ENCODE measurements at regions not wholly inside any gene's neighbourhood (a gene's known extent, or its start where the extent isn't known, plus 50 kb on each side); places are given as distances from the start of the nearest gene placed in this dataset.

DNA sequence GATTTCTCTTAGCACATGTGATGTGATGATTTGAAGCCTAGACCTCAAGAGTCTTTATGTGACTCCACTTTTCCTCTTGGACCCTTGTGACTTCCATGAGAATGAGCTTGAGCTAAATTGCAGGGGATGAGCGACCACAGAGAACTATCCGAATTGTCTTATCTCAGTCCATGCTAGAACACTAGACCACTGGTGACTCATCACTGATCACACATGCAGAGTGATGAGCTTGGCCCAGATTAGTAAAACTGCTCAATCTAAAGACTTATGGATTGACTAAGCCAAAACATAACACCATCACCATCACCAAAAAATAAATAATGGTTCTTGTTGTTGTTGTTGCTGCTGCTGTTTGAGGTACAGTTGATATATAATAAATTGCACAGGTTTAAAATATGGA is 114.1 kb upstream of the CFAP20DC start:
- DNase-seq, result no peak
- no peaks in the 10 kb centered on the region for H3K79me2 ChIP-seq (ENCODE audit: low read length)
- no peak overlapping the region for H3K27ac ChIP-seq (ENCODE audit: low read length)
- H4K20me1 ChIP-seq (ENCODE audit: insufficient read depth, low read length), result no peaks in the 10 kb centered on the region
- H3K4me3 ChIP-seq (ENCODE audit: low read length), result no peak overlapping the region
- TF ChIP-seq EZH2phosphoT487 (IDR thresholded peaks at IDR 0.05; ENCODE audit: low read length) (no peak), EZH2 (optimal IDR thresholded peaks at IDR 0.05; ENCODE audit: low read depth, low read length) (no peak)
- TF ChIP-seq, protein P1, sequence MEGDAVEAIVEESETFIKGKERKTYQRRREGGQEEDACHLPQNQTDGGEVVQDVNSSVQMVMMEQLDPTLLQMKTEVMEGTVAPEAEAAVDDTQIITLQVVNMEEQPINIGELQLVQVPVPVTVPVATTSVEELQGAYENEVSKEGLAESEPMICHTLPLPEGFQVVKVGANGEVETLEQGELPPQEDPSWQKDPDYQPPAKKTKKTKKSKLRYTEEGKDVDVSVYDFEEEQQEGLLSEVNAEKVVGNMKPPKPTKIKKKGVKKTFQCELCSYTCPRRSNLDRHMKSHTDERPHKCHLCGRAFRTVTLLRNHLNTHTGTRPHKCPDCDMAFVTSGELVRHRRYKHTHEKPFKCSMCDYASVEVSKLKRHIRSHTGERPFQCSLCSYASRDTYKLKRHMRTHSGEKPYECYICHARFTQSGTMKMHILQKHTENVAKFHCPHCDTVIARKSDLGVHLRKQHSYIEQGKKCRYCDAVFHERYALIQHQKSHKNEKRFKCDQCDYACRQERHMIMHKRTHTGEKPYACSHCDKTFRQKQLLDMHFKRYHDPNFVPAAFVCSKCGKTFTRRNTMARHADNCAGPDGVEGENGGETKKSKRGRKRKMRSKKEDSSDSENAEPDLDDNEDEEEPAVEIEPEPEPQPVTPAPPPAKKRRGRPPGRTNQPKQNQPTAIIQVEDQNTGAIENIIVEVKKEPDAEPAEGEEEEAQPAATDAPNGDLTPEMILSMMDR (IDR thresholded peaks at IDR 0.05; ENCODE audit: low read length), result no peak
- no peak overlapping the region for H3K9ac ChIP-seq (ENCODE audit: low read length)
- no peaks in the 10 kb centered on the region for H3K36me3 ChIP-seq (replicated peaks; ENCODE audit: insufficient read depth, low read length)
- H2AFZ ChIP-seq (ENCODE audit: low read length), result no peak overlapping the region
- H3F3A ChIP-seq (ENCODE audit: insufficient read depth, low read length), result no peaks in the 10 kb centered on the region
- H3K9me2 ChIP-seq (replicated peaks; ENCODE audit: insufficient read depth, low read length), result no peaks in the 10 kb centered on the region
- H3K27me3 ChIP-seq (replicated peaks; ENCODE audit: insufficient read depth, low read length), result no peaks in the 10 kb centered on the region
- no peak overlapping the region for H3K4me2 ChIP-seq (ENCODE audit: low read depth, low read length)
- no peaks in the 10 kb centered on the region for H3K4me1 ChIP-seq (ENCODE audit: low read length)
- no peaks in the 10 kb centered on the region for H3K9me3 ChIP-seq (replicated peaks; ENCODE audit: insufficient read depth, low read length)

DNA sequence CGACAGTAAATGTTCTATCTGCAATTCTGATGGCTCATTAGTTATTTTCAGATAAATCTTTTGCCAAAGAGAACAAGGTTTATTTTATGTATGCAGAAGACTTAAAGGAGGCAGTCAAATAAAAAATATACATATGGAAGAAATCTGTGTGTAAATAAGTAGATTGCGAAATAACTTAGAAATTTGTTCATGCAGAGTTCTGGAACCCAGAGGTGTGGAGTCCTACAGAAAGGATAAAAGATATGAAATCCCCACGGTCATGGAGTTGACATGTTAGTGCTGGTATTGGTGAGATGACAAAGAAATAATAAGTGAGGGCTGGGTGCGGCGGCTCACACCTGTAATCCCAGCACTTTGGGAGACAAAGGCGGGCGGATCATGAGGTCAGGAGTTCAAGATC is 111.2 kb upstream of the CFAP20DC start:
- no peaks in the 10 kb centered on the region for H3K79me2 ChIP-seq (ENCODE audit: low read length)
- no peak overlapping the region for H3K27ac ChIP-seq (ENCODE audit: low read length)
- H3K4me3 ChIP-seq (ENCODE audit: low read length), result no peak overlapping the region
- H3K9me2 ChIP-seq (replicated peaks; ENCODE audit: insufficient read depth, low read length), result no peaks in the 10 kb centered on the region
- no peaks in the 10 kb centered on the region for H4K20me1 ChIP-seq (ENCODE audit: insufficient read depth, low read length)
- H3K4me1 ChIP-seq (ENCODE audit: low read length), result no peaks in the 10 kb centered on the region
- no peak overlapping the region for H2AFZ ChIP-seq (ENCODE audit: low read length)
- no peaks in the 10 kb centered on the region for H3K27me3 ChIP-seq (replicated peaks; ENCODE audit: insufficient read depth, low read length)
- no peak overlapping the region for H3K4me2 ChIP-seq (ENCODE audit: low read depth, low read length)
- H3K9me3 ChIP-seq (replicated peaks; ENCODE audit: insufficient read depth, low read length), result no peaks in the 10 kb centered on the region
- no peak overlapping the region for H3K9ac ChIP-seq (ENCODE audit: low read length)
- no peak for TF ChIP-seq EZH2 (optimal IDR thresholded peaks at IDR 0.05; ENCODE audit: low read depth, low read length)
- no peak for TF ChIP-seq EZH2phosphoT487 (IDR thresholded peaks at IDR 0.05; ENCODE audit: low read length)
- TF ChIP-seq, protein P1 (IDR thresholded peaks at IDR 0.05; ENCODE audit: low read length), result no peak
- no peaks in the 10 kb centered on the region for H3F3A ChIP-seq (ENCODE audit: insufficient read depth, low read length)
- H3K36me3 ChIP-seq (replicated peaks; ENCODE audit: insufficient read depth, low read length), result no peaks in the 10 kb centered on the region
- no peak for DNase-seq

DNA sequence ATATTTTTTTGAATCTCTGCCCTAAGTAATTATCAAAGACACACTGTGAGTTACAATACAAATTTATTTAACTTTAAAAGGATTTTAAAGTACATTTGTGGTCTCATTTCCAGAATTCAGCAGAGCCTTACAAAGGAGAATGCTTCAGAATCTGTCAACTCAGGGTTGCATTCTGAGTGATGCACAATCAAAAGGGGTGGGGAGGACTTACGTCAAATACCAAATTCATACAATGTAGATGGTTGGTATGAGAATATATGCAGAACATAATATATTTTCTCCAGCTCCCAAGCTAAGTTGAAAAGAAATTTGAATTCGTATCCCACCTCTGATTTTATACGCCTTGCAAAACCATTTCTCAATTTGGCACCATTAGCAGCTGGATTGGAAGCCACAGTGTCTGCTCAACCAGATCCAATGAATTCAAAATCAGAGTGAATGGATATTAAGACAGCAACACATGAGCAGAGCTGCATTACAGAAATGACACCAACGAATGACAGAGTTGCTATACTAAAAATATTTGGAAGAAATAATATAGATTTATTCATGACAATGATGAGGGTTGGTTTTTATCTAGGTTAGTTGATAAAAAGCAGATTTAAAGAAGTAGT is 110.4 kb upstream of the CFAP20DC start:
- H3K9ac ChIP-seq (ENCODE audit: low read length), result no peak overlapping the region
- H2AFZ ChIP-seq (ENCODE audit: low read length), result no peak overlapping the region
- H3K27me3 ChIP-seq (replicated peaks; ENCODE audit: insufficient read depth, low read length), result no peaks in the 10 kb centered on the region
- no peak overlapping the region for H3K27ac ChIP-seq (ENCODE audit: low read length)
- H3K9me2 ChIP-seq (replicated peaks; ENCODE audit: insufficient read depth, low read length), result no peaks in the 10 kb centered on the region
- no peaks in the 10 kb centered on the region for H3K4me1 ChIP-seq (ENCODE audit: low read length)
- DNase-seq, result no peak
- no peaks in the 10 kb centered on the region for H3K36me3 ChIP-seq (replicated peaks; ENCODE audit: insufficient read depth, low read length)
- H4K20me1 ChIP-seq (ENCODE audit: insufficient read depth, low read length), result no peaks in the 10 kb centered on the region
- no peaks in the 10 kb centered on the region for H3K79me2 ChIP-seq (ENCODE audit: low read length)
- no peak overlapping the region for H3K4me2 ChIP-seq (ENCODE audit: low read depth, low read length)
- TF ChIP-seq EZH2 (optimal IDR thresholded peaks at IDR 0.05; ENCODE audit: low read depth, low read length), result no peak
- no peak for TF ChIP-seq EZH2phosphoT487 (IDR thresholded peaks at IDR 0.05; ENCODE audit: low read length)
- TF ChIP-seq, protein P1 (IDR thresholded peaks at IDR 0.05; ENCODE audit: low read length), result no peak
- no peak overlapping the region for H3K4me3 ChIP-seq (ENCODE audit: low read length)
- no peaks in the 10 kb centered on the region for H3F3A ChIP-seq (ENCODE audit: insufficient read depth, low read length)
- H3K9me3 ChIP-seq (replicated peaks; ENCODE audit: insufficient read depth, low read length), result no peaks in the 10 kb centered on the region

Data from MM.1S (cell line).